ENCODE measurements at regions not wholly inside any gene's neighbourhood (a gene's known extent, or its start where the extent isn't known, plus 50 kb on each side); places are given as distances from the start of the nearest gene placed in this dataset.

DNA sequence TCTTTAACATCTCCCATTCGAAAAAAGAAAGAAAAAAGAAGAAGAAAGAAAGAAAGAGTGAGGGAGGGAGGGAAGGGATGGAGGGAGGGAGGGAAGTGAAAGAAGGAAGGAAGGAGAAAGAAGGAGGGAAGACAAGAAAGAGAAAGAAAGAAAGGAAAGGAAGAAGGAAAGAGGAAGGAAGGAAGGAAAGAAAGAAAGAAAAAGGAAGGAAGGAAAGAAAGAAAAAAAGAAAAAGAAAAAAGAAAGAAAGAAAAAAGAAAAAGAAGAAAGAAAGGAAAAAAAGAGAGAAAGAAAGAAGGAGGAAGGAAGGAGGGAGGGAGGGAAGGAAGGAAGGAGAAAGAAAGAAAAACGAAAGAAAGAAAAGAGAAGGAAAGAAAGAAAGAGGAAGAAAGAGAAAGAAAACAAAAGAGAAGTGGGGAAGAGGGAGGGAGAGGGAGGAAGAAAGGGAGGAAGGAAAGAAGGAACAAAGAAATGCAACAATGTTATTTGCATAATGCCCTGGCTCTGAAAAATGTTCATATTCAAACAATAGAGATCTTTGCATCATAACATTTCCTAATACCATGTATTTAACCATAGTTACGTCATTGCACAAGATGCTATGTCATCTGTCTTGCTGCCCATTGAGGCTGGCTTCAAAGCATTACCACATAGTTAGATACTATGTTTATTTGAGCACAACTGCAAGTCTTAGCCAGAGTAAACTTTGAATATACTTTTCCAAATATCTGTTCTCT lies 550.6 kb downstream of the DSC3 start:
- no peak for TF ChIP-seq POLR2A (IDR thresholded peaks at IDR 0.05)
- TF ChIP-seq, protein P1, sequence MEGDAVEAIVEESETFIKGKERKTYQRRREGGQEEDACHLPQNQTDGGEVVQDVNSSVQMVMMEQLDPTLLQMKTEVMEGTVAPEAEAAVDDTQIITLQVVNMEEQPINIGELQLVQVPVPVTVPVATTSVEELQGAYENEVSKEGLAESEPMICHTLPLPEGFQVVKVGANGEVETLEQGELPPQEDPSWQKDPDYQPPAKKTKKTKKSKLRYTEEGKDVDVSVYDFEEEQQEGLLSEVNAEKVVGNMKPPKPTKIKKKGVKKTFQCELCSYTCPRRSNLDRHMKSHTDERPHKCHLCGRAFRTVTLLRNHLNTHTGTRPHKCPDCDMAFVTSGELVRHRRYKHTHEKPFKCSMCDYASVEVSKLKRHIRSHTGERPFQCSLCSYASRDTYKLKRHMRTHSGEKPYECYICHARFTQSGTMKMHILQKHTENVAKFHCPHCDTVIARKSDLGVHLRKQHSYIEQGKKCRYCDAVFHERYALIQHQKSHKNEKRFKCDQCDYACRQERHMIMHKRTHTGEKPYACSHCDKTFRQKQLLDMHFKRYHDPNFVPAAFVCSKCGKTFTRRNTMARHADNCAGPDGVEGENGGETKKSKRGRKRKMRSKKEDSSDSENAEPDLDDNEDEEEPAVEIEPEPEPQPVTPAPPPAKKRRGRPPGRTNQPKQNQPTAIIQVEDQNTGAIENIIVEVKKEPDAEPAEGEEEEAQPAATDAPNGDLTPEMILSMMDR (IDR thresholded peaks at IDR 0.05), result no peak

Data from heart left ventricle (tissue), 13 donors.